ENCODE measurements at regions not wholly inside any gene's neighbourhood (a gene's known extent, or its start where the extent isn't known, plus 50 kb on each side); places are given as distances from the start of the nearest gene placed in this dataset.

DNA sequence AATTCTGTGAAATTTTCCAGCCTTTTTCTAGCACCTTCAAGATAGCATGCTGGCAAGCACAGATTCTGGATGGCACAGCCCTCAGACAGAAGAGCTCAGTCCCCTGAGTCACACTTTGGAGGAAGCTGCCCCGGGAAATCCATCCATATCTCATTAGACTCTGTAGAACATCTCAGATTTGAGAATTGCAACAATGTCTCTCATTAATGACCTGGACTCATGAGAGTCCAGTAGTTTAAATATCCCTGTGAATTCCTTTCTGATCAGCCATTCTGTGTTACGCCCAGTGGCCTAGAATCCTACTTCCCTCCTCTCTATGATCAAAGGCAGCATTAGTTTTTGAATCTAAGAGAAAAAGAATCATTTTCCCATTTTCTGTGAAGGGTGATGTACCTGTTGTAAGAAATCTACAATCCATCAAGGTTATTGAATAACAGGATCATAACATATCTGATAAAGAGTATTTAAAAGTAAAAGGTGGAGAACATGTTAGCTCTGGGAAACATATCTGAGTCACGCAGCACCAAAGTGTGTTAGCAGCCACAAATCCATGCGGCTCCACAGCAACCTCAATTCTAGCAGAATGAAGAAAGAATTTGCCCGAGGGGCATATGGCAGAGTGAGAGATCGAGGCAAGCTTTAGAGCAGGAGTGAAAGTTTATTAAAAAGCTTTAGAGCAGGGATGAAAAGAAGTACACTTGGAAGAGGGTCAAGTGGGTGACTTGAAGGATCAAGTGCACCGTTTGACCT lies 855.6 kb upstream of the TMEM132C start:
- Histone ChIP-seq H3K27me3 (ENCODE audit: insufficient read depth, low read length) (no peaks in the 10 kb centered on the region), H3K4me1 (ENCODE audit: insufficient read depth, low read length) (no peaks in the 10 kb centered on the region), H3K9me3 (ENCODE audit: low read length) (no peaks in the 10 kb centered on the region), H3K36me3 (ENCODE audit: insufficient read depth, low read length) (no peaks in the 10 kb centered on the region), H3K4me3 (ENCODE audit: low read length) (no peak overlapping the region), H2AFZ (ENCODE audit: low read depth, low read length) (no peak overlapping the region)

DNA sequence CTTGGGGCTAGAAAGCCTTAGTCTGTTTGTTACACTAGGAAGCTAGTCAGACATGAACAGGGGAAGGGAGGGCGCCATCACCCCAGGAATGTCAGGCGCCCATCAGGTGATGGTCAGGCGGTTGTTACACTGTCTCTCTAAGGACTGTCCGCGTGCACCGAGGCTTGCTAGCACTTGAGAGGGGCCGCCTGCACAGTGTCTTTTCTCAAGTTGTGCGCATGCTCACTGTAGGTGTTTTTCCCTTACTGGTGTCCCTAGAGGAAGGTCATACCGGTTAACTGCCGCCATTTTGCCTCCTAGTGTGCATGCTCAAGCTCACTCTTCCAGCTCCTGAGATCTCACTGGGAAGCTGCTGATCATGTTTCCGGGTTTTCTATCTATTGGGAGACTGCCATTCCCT lies 855.0 kb upstream of the TMEM132C start:
- Histone ChIP-seq H2AFZ (ENCODE audit: low read depth, low read length) (no peak overlapping the region), H3K36me3 (ENCODE audit: insufficient read depth, low read length) (no peaks in the 10 kb centered on the region), H3K9me3 (ENCODE audit: low read length) (no peaks in the 10 kb centered on the region), H3K4me3 (ENCODE audit: low read length) (no peak overlapping the region), H3K27me3 (ENCODE audit: insufficient read depth, low read length) (no peaks in the 10 kb centered on the region), H3K4me1 (ENCODE audit: insufficient read depth, low read length) (no peaks in the 10 kb centered on the region)

DNA sequence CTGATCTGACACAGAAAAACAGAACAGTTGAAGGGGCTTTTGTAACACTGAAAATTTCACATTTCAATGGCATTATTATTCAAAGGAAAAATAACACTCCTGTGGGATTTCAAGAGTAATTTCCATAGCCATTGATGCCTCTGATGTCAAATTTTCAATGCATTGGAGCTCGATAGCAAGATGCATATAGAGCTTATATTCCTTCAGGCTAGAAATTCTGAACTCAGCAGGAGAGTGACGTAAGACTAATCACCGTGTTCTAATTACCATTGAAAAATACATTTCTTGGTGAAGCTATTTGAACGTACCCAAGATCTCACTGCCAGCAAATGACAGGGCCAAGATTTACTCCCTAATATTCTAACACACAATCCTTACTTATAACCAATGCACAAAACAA lies 854.1 kb upstream of the TMEM132C start:
- H3K27me3 ChIP-seq (ENCODE audit: insufficient read depth, low read length) = no peaks in the 10 kb centered on the region

DNA sequence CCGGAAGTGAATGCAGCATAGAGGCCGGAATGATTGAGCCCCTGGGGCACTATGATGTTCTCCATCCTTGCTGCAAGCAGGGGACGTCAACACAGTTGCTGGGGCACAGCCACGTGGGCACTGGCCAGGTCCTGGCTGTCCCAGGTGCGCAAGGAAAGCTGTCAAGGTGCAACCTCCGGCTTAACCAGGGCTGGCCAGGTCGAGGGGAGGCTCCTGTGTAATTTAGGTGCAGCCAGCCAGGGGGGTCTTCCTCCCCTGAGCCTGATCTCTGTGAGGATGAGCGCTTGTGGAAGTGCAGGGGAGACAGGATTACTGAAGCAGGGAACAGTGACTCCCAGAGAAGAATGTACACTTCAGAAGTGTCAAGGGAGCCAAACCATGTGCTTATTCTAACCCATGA lies 852.8 kb upstream of the TMEM132C start:
- Histone ChIP-seq H3K27me3 (ENCODE audit: insufficient read depth, low read length) (no peaks in the 10 kb centered on the region), H3K4me3 (ENCODE audit: low read length) (no peak overlapping the region), H2AFZ (ENCODE audit: low read depth, low read length) (no peak overlapping the region), H3K4me1 (ENCODE audit: insufficient read depth, low read length) (no peaks in the 10 kb centered on the region), H3K36me3 (ENCODE audit: insufficient read depth, low read length) (no peaks in the 10 kb centered on the region), H3K9me3 (ENCODE audit: low read length) (no peaks in the 10 kb centered on the region)

More for the DNA sequence above, 854.1 kb upstream of the TMEM132C start:
- Histone ChIP-seq H3K36me3 (ENCODE audit: insufficient read depth, low read length) (no peaks in the 10 kb centered on the region), H3K4me1 (ENCODE audit: insufficient read depth, low read length) (no peaks in the 10 kb centered on the region), H2AFZ (ENCODE audit: low read depth, low read length) (no peak overlapping the region), H3K9me3 (ENCODE audit: low read length) (no peaks in the 10 kb centered on the region), H3K4me3 (ENCODE audit: low read length) (no peak overlapping the region)

DNA sequence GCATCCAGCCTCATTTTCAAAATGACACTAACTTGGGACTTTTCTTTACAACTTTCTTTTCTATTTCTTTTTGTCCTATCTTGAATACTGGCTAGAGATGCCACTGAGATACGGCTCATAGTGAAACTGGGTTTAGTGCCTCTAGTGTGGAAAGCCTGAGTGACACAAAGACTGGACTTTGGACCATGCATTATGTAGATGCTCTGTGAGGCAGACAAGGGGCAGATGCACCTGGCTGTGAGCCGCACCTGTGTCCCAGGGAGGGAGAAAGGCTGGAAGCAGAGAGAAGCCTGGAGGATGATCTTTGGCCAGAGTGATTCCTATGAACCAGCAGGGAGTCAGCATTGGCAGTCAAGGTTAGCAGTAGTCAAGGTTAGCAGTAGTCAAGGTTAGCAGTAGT lies 852.3 kb upstream of the TMEM132C start:
- H3K36me3 ChIP-seq (ENCODE audit: insufficient read depth, low read length) = no peaks in the 10 kb centered on the region
- H3K9me3 ChIP-seq (ENCODE audit: low read length) = no peaks in the 10 kb centered on the region
- H3K4me1 ChIP-seq (ENCODE audit: insufficient read depth, low read length) = no peaks in the 10 kb centered on the region
- H2AFZ ChIP-seq (ENCODE audit: low read depth, low read length) = no peak overlapping the region
- H3K4me3 ChIP-seq (ENCODE audit: low read length) = no peak overlapping the region
- H3K27me3 ChIP-seq (ENCODE audit: insufficient read depth, low read length) = no peaks in the 10 kb centered on the region

DNA sequence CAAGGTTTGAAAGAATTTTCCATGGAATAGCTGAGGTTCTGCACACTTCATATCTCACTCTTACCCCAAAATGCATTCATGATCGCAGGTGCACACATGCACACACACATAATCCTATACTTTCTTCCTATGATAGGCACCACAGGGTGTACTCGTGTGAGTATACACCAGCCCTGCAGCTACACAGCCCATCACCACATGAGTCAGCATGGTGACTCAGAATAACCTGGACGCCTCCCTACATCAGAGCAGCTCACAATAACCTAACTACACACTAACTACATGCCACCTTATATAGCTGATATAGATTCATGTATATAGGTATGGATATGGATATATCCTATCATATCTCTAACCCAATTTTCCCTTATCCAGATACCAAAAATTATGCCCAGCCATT lies 850.2 kb upstream of the TMEM132C start:
- Histone ChIP-seq H3K36me3 (ENCODE audit: insufficient read depth, low read length) (no peaks in the 10 kb centered on the region), H3K9me3 (ENCODE audit: low read length) (no peaks in the 10 kb centered on the region), H2AFZ (ENCODE audit: low read depth, low read length) (no peak overlapping the region), H3K4me1 (ENCODE audit: insufficient read depth, low read length) (no peaks in the 10 kb centered on the region), H3K4me3 (ENCODE audit: low read length) (no peak overlapping the region), H3K27me3 (ENCODE audit: insufficient read depth, low read length) (no peaks in the 10 kb centered on the region)

DNA sequence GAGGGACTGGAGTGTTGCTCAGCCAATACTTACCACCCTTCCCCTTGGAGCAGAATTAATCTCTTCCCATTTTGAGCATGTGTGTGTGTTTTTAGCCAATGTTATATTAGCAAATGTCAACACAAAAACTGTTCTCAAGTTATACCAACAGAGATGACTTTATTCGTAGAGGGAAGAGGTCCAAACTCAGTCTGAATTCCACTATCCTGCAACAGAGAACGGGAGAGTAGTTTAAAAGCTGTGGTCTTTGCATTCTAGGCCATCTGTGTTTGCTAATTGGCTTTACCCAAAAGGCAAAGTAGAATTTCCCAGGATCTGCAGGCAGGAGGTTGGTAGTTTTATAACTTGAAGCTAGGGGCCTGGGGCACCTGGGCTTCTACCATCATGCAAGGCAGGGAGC lies 847.9 kb upstream of the TMEM132C start:
- Histone ChIP-seq H3K4me1 (ENCODE audit: insufficient read depth, low read length) (no peaks in the 10 kb centered on the region), H3K9me3 (ENCODE audit: low read length) (no peaks in the 10 kb centered on the region), H2AFZ (ENCODE audit: low read depth, low read length) (no peak overlapping the region), H3K4me3 (ENCODE audit: low read length) (no peak overlapping the region), H3K27me3 (ENCODE audit: insufficient read depth, low read length) (no peaks in the 10 kb centered on the region), H3K36me3 (ENCODE audit: insufficient read depth, low read length) (no peaks in the 10 kb centered on the region)

DNA sequence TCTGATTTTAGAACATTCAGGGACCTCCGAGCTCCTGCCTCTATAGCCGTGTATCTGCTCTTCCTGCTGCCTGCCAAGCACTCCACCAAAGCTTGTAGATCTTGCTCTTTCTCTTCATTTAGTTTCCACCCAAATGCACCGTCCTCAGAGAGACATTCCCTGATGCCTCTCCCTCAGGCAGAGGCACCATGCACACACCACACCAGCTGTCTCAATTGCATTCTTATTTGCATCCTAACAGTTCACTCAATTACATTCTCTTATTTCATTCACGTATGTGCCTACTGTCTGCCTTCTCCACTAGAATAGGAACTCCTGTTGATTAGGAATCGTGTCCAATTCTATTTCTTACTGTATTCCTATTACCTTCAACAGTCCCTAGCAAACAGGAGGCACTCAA lies 845.4 kb upstream of the TMEM132C start:
- Histone ChIP-seq H2AFZ (ENCODE audit: low read depth, low read length) (no peak overlapping the region), H3K9me3 (ENCODE audit: low read length) (no peaks in the 10 kb centered on the region)

DNA sequence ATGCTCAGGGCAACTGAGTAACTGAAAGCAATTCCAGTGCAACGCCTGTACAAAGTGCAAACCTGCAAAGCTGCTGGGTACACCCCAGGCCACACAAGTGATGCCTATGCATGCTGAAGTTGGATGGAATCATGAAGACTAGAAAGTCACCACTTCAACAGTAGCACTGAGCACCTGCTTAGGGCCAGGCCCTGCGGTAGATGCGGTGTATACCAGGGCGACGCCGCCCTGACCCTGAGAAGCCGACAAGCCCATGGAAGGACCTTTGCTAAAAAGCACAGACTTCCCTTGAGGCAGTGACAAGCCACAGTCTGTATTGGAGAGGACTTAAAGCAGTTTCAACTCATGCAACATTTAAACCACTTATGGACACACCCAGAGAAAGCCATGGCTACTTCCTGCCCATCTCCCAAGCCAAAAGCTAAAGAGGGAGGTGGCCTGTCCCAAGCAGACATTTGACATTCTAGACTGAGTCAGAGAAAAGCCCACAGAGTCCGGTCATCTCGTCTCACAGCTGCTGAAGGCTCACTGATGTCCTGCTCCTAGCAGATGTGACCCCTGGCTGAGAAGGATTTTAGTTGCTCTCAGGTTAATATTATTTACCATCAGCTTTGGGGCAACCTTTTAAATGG lies 843.9 kb upstream of the TMEM132C start:
- H3K4me1 ChIP-seq (ENCODE audit: insufficient read depth, low read length) = no peaks in the 10 kb centered on the region
- H3K9me3 ChIP-seq (ENCODE audit: low read length) = no peaks in the 10 kb centered on the region

More for the DNA sequence above, 845.4 kb upstream of the TMEM132C start:
- Histone ChIP-seq H3K27me3 (ENCODE audit: insufficient read depth, low read length) (no peaks in the 10 kb centered on the region), H3K4me1 (ENCODE audit: insufficient read depth, low read length) (no peaks in the 10 kb centered on the region), H3K36me3 (ENCODE audit: insufficient read depth, low read length) (no peaks in the 10 kb centered on the region), H3K4me3 (ENCODE audit: low read length) (no peak overlapping the region)

DNA sequence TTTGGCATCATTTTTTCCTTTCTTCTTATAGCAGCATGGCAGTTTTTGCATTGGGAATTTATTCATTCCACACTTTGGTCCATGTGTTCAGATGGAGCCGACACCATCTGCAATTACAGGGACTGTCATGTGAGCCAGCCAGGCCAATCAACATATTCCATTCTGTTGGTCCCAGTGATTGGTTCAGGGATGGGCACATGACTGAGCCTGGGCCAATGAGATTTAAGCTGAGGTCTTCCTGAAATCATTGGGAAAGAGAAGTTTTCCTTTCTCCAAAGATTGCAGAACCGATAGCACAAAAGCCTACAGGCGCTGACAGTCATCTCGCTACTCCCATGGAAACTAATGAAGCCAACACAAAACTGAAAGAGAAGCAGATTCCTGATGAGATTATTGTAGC lies 841.5 kb upstream of the TMEM132C start:
- no peaks in the 10 kb centered on the region for H3K36me3 ChIP-seq (ENCODE audit: insufficient read depth, low read length)
- H2AFZ ChIP-seq (ENCODE audit: low read depth, low read length) = no peak overlapping the region

More for the DNA sequence above, 843.9 kb upstream of the TMEM132C start:
- H3K36me3 ChIP-seq (ENCODE audit: insufficient read depth, low read length) = no peaks in the 10 kb centered on the region
- no peak overlapping the region for H3K4me3 ChIP-seq (ENCODE audit: low read length)
- no peak overlapping the region for H2AFZ ChIP-seq (ENCODE audit: low read depth, low read length)
- no peaks in the 10 kb centered on the region for H3K27me3 ChIP-seq (ENCODE audit: insufficient read depth, low read length)

DNA sequence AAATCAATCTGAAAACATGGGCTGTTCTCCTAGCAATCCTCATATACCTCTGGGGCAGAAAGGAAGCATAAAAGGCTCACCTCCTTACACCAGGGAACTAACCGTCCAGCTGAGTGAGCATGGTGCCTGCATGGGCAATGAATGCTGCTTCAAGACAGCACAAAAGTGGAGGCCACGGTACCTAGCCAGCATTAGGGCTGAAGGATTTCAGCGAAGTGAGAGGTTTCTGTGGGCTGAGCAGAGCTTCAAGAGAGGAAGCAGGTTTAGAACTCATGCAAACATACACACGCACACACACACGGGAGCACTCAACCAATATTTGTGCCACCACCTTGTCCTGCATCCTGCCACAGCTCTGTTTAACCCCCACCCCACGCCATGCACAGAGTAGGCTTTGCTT lies 838.5 kb upstream of the TMEM132C start:
- no peak overlapping the region for H2AFZ ChIP-seq (ENCODE audit: low read depth, low read length)
- no peaks in the 10 kb centered on the region for H3K4me1 ChIP-seq (ENCODE audit: insufficient read depth, low read length)
- H3K36me3 ChIP-seq (ENCODE audit: insufficient read depth, low read length) = no peaks in the 10 kb centered on the region
- H3K4me3 ChIP-seq (ENCODE audit: low read length) = no peak overlapping the region
- H3K27me3 ChIP-seq (ENCODE audit: insufficient read depth, low read length) = no peaks in the 10 kb centered on the region
- no peaks in the 10 kb centered on the region for H3K9me3 ChIP-seq (ENCODE audit: low read length)

More for the DNA sequence above, 841.5 kb upstream of the TMEM132C start:
- Histone ChIP-seq H3K4me1 (ENCODE audit: insufficient read depth, low read length) (no peaks in the 10 kb centered on the region), H3K9me3 (ENCODE audit: low read length) (no peaks in the 10 kb centered on the region), H3K27me3 (ENCODE audit: insufficient read depth, low read length) (no peaks in the 10 kb centered on the region), H3K4me3 (ENCODE audit: low read length) (no peak overlapping the region)

DNA sequence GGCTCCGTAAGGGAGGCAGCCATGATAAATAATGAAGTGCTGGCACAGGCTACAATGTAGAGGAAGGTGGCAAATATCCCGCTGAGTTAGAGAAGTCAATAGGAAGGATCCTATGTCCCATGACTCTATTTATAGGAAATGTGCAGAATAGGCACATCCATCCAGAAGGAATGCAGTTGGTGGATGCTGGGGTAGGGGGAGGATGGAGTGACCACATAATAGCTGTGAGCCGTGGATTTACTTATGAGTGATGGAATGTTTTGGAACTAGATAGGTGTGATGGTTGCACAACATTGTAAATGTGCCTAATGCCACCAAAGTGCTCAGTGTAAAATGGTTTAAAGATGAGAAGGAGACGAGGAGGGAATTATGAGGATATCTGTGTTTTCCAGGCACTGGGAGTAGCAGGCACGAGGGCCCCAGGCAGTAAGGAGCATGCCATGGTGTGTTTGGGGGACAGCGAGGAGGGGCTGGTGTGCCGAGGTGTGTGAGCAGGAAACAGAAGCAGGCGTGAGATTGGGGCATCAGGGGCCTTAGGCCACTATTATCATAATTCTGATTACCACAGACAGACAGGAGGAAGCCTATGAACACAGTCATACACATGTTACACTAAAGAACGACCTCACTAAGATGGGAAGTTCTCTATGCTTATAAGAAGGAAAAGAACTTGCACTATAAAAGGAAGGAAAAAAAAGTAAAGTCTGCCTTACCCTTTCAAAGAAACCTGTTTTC lies 837.3 kb upstream of the TMEM132C start:
- no peaks in the 10 kb centered on the region for H3K4me1 ChIP-seq (ENCODE audit: insufficient read depth, low read length)
- H3K36me3 ChIP-seq (ENCODE audit: insufficient read depth, low read length) = no peaks in the 10 kb centered on the region
- peaks cover 2% of the 10 kb centered on the region for H3K27me3 ChIP-seq (ENCODE audit: insufficient read depth, low read length)
- H3K4me3 ChIP-seq (ENCODE audit: low read length) = no peak overlapping the region
- H3K9me3 ChIP-seq (ENCODE audit: low read length) = no peaks in the 10 kb centered on the region
- no peak overlapping the region for H2AFZ ChIP-seq (ENCODE audit: low read depth, low read length)

DNA sequence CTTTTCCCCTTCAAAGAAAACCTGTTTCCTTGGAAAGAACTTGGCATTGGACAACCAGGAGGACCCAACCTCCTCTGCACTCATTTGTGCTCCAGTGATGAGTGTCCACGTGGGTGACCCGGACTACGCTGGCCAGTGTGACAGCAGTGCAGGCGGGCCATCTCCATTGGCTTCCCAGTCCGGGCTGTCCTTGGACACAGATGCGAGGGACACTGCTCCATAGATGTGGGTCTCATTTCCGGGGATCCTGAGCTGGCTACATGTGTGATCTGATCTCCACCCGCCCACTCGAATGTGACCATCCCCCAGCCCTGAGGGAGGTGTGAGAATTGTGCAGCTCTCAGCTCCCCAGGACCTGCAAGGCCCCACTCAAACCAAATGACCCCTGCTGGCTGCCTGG lies 836.6 kb upstream of the TMEM132C start:
- Histone ChIP-seq H2AFZ (ENCODE audit: low read depth, low read length) (no peak overlapping the region), H3K27me3 (ENCODE audit: insufficient read depth, low read length) (peaks cover 2% of the 10 kb centered on the region), H3K36me3 (ENCODE audit: insufficient read depth, low read length) (no peaks in the 10 kb centered on the region)

More for the DNA sequence above, 836.6 kb upstream of the TMEM132C start:
- Histone ChIP-seq H3K9me3 (ENCODE audit: low read length) (no peaks in the 10 kb centered on the region), H3K4me3 (ENCODE audit: low read length) (no peak overlapping the region), H3K4me1 (ENCODE audit: insufficient read depth, low read length) (no peaks in the 10 kb centered on the region)
